ENCODE measurements at regions not wholly inside any gene's neighbourhood (a gene's known extent, or its start where the extent isn't known, plus 50 kb on each side); places are given as distances from the start of the nearest gene placed in this dataset.

- DNase-seq (ENCODE audit: low spot score) = no peak
Measured at GRCh38 chr7:67553378-67553777, 556.7 kb downstream of the TYW1 start.

DNA sequence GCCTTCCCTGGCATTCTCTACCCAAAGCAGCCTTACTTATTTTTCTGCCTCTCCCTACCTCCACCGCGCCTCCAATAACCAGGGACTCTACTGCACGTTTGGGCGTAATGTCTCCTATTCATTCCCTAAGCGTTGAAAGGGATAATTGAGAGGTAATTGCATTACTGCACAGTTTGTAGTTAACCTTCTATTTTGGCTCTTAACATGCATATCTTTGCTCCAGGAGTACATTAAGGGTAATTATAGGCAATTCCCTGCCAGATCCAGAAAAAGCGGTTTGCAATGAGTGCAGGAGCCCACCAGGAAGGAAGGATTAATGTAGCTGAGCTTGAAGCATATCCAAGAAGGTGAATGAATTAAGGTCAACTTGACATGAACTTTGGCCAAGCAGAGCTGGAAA lies 558.4 kb downstream of the TYW1 start:
- DNase-seq (ENCODE audit: low spot score) = no peak

DNA sequence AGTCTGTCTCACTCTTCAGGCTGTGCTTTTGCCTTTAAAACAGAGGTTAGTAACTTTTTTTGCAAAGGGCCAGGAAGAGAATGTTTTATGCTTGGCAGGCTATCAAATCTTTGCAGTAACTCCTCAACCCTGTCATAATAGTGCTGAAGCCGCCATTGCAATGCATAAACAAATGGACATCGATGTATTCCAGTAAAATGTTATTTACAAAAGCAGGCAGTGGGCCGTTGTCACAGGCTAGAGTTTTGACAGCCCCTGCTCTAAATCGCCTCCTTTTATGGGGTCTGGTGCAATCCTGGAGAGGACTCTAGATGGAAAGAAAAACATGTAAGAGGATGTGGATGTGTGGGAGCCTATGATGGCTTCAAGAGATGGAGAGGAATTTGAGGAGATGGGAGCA lies 568.3 kb downstream of the TYW1 start:
- no peak for DNase-seq (ENCODE audit: low spot score)

DNA sequence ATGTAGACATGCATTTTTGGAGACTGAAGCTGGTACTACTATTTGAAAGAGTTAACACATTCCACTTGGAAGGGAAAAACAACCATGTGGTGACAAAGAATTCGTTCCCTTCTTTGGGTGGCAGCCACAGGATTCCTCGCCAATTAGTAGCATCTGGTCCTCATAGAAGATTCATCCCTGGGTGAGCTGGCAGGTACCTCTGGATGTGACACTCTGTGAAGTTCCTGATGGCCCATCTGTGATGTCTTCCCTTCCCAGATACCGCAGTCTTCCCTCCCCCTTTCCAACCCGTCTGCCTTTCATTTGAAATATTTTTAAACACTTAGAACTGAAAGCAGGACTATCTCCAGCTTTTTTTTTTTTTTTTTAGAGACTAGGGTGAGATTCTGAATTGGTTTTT lies 569.5 kb downstream of the TYW1 start:
- DNase-seq (ENCODE audit: low spot score) = no peak

DNA sequence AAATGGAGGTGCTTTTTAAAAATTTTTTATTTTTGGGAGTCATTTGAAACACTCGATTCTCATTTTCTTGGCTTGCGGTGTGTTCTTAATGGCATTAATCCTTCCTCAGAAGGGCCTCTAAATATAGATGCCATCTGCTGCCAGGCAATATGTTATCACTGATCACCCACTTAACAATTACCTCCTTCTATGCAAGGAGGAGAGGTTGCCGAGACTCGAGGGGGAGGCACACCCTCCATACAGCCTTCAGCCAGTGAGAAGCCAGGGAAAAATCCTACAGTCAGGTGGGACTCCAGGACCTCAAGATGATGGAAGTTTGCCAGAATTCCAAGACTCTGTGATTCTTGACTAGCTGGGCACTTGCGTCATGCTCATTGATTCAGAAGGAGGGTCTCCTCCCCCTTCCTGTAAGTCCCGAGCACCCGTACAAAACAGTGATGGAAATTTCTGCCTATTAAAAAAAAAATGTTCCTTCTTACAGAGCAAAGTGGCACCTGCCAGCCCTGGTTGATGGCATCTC lies 574.5 kb downstream of the TYW1 start:
- no peak for DNase-seq (ENCODE audit: low spot score)

DNA sequence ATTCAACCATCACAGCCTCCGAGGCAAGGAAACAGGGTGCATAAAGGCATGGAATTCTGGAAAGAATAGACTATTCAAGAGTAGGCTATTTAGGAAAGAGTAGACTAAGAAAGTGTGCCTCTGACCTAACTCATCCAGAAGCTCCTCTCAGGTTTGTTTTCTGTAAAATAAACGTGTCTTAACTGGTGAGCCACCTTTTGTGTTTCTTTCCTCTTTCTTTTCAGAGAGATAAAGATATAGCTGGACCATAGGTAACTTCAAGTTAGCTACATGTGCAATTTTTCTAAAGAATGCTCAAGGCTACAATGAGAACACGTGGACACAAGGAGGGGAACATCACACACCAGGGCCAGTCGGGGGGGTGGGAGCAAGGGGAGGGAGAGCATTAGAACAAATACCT lies 577.0 kb downstream of the TYW1 start:
- DNase-seq (ENCODE audit: low spot score) = no peak

DNA sequence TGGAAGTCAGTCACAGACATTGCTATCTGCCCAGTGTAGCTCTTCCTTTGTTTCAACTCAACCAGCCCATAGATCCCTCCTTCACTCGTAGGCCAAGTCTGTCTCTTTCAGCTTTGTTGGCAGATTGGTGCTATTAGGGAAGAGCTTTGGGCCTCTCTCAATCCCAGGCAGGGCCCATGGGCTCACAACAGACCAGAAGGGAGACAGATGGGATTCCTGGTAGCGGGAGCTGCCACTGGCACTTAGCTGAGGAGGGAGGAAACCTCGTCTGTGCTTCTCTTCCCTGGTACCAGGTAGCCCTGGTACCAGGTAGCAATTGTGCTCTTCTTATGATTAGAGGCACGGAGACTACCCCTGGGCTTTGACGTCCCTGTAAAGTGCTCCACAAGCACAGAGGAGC lies 592.0 kb downstream of the TYW1 start:
- DNase-seq (ENCODE audit: low spot score) = no peak

- DNase-seq (ENCODE audit: low spot score) = no peak
Measured at GRCh38 chr7:67589183-67589582, 592.5 kb downstream of the TYW1 start.

DNA sequence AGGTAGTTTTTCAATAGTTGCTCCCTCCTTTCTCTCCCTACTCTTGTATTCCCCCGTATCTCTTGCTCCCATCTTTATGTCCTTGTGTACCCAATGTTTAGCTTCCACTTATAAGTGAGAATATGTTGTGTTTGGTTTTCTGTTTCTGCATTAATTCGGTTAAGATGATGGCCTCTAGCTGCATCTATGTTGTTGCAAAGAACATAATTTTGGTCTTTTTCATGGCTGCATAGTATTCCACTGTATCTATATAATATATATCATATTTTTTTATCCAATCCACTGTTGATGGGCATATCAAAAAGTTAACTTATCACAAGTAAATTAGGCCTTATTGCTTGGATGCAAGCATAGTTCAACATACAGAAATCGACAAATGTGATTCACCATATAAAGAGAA lies 594.0 kb downstream of the TYW1 start:
- DNase-seq (ENCODE audit: low spot score) = no peak

DNA sequence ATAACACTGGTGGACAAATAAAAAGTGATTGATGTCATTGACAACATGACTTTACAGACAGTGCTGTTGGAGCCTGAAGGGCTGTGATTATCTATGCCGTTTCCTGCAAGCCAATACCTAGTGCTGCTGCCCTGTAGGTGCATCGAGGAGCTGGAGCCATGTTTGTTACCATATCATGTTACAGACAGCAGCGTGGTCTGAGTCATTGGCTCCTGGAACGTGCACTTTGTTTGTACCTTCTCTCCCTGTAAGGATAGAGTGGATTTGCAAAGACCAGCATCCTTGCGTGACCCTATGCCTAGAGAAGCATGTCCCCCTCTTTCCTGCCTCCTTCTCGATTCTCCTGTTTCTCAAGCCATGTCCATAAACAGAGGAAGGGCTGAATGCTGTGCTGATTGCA lies 597.2 kb downstream of the TYW1 start:
- DNase-seq (ENCODE audit: low spot score) = no peak

GRCh38 chr7:67595431-67596180 lies 599.0 kb downstream of the TYW1 start:
- no peak for DNase-seq (ENCODE audit: low spot score)

DNA sequence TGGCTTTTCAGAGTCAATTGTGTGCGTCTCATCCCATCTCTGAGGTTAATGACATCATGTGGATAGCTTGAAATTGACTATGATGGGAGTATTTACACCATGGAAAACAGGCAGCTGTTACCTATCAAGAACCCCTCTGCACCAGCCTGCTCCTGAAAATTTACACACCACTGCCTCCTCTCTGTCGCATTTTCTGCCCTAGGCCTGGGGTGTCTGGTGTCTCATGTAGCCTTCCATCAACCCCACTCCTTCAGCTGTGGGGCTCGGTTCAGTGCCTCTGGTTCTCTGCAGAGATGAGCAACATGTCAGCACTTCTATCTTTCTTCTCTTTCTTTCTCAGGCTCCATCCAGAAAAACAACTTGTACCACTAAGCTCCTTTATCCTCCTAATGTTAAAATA lies 600.5 kb downstream of the TYW1 start:
- no peak for DNase-seq (ENCODE audit: low spot score)

- no peak for DNase-seq (ENCODE audit: low spot score)
Measured at GRCh38 chr7:67598469-67598868, 601.8 kb downstream of the TYW1 start.

DNA sequence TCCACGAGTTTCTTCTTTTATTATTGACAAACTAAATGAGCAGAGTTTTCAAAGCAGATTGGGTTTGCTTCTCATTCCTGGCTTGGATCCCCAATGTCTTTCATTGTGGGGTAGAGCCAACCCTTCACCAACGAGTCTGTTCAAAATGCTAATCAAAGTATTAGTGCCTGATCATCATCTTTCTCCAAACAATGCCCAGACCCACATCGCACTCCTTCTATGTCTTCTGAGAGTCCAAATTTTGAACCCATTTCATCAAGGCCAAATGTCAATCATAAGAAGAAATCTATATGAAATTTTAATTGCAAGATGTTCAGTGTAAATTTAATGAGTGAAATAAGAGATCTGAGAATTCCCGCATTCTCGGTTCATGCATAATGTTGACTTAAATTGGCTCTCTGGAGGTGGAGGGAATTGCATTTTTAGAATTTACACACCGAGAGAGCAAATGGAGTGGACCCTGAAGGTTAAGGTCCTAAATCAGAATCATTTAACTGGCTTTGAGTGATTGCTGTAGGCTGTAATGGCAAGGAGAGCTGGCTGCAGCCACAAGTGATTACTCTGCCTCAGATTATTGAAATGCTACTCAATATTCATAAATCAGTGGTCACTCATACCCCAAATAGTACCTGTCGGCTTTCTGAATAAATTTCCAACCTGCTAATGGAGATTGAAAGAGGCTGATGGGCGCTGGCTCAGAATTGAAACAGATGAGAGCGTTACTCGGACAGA lies 602.9 kb downstream of the TYW1 start:
- no peak for DNase-seq (ENCODE audit: low spot score)

DNA sequence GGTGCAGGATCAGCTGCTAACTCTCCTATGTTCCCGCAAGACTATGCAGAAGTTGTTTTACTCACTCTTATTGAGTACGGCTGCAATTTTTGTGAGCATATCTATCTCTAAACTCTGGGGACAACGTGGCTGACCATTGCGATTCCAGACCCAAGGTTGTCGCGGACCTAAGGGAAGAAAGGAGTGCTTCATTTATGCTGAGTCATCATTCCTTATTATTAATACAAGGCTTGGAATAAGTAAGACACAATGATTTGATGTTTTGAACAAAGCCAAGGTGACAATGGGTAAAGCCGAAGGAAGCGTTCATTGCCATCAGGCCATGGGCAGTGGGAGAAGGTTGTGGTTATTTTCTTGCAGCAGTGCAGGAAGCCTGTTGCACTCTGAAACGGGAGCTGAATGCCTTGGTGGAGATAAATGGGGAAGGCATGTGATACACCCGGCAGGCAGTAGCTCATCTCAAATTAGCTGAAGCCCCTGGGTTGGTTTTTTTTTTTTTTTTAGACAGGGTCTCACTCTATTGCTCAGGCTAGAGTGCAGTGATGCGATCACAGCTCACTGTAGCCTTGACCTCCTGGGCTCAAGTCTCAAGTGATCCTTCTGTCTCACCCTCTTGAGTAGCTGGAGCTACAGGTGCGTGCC lies 605.7 kb downstream of the TYW1 start:
- no peak for DNase-seq (ENCODE audit: low spot score)

GRCh38 chr7:67604461-67605386 lies 608.1 kb downstream of the TYW1 start:
- DNase-seq (ENCODE audit: low spot score) = no peak

GRCh38 chr7:67608806-67609205 lies 612.2 kb downstream of the TYW1 start:
- no peak for DNase-seq (ENCODE audit: low spot score)

DNA sequence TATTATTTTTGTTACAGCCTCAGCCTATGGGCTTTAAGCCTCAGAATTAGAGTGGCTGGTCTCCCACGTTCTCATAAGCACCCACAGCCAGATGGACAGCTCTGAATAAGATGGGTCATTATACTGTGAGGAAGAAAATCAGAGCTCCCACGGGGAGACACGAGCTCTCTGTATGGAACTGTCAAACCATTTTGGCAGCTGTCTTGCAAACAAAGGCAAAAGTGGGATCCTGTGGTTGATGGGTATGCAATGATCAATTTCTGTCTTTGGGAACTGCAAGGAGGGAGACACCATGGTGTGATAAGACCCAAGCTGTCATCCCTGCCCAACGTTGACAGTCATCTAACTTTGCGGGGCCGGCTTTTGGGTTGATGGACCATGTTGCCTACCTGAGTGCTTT lies 614.3 kb downstream of the TYW1 start:
- no peak for DNase-seq (ENCODE audit: low spot score)

DNA sequence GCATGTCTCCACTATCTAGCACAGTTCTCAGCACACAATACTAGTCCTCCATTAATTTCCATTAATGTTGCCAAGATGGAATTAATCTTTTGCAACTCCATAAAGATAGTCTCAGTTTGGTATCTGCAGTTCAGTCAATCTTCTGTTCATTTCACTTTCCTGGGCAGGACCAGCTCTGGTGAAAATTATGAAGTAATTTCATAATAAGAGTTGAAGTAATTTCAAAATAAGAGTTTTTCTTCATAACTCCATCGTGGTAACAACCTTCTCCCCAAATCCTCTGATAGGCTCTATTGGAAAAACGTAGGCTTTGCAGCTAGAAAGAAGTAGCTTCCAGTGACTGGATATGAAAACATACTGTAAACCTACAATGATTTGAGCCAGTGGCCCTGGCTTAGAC lies 618.2 kb downstream of the TYW1 start:
- DNase-seq (ENCODE audit: low spot score) = no peak

DNA sequence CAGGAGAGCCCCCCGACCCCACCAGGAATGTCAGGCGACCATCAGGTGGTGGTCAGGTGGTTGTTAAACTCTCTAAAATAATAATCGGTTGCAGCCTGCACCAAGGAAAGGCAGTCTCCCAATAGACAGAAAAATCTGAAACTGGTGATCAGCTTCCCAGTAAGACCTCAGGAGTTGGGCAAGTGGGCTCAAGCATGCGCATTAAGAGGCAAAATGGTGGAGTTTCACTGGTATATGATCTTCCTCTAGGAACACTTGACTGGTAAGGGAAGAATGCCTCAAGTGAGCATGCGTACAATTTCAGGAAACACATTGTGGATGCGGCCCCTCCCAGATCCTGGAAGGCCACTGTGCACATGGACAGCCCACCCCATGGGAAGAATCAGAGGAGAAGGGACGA lies 619.9 kb downstream of the TYW1 start:
- DNase-seq (ENCODE audit: low spot score) = no peak

DNA sequence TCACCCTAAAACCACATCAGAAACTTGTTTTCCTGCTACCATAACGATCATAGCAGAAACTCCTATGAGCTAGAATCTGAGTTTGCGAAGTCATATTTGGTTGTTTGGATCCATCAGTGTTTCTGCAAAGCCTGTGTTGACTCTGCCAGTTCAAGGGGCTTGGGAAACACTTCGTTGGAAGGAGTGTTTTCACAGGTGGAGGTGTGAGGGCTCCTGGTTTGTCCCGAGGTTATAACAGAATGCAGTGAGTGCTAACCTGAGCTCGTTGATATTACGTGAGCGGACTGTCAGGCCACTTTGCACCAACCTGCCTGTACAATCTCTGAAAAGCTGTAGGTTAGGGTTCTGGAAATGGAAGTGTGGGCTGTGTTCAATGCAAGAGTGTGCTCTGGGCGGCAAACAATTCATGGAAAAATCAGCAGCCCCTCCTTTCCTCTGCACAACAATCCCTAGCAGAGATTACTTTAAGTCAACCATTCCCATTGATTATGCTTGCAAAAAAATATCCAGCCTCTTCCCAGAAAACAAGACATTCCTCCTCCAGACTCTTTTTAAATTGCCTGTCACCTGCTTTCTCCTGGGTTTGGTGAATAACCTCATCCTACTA lies 622.0 kb downstream of the TYW1 start:
- DNase-seq (ENCODE audit: low spot score) = no peak

GRCh38 chr7:67619175-67619574 lies 622.5 kb downstream of the TYW1 start:
- no peak for DNase-seq (ENCODE audit: low spot score)
